ENCODE measurements at regions not wholly inside any gene's neighbourhood (a gene's known extent, or its start where the extent isn't known, plus 50 kb on each side); places are given as distances from the start of the nearest gene placed in this dataset.

GRCh38 chr5:98604721-98605425 lies 168.6 kb upstream of the RGMB start:
- DNase-seq (ENCODE audit: low spot score), result no peak

GRCh38 chr5:98605426-98605825 lies 168.0 kb upstream of the RGMB start:
- DNase-seq (ENCODE audit: low spot score), result no peak

GRCh38 chr5:98606961-98607360 lies 166.5 kb upstream of the RGMB start:
- no peak for DNase-seq (ENCODE audit: low spot score)

- DNase-seq (ENCODE audit: low spot score), result no peak
Observed at GRCh38 chr5:98608052-98608451, 165.4 kb upstream of the RGMB start.

GRCh38 chr5:98614341-98614740 lies 159.1 kb upstream of the RGMB start:
- no peak for DNase-seq (ENCODE audit: low spot score)

GRCh38 chr5:98621821-98622220 lies 151.6 kb upstream of the RGMB start:
- DNase-seq (ENCODE audit: low spot score), result no peak

- no peak for DNase-seq (ENCODE audit: low spot score)
Observed at GRCh38 chr5:98624145-98624880, 149.2 kb upstream of the RGMB start.

GRCh38 chr5:98627121-98627520 lies 146.3 kb upstream of the RGMB start:
- DNase-seq (ENCODE audit: low spot score), result no peak

- no peak for DNase-seq (ENCODE audit: low spot score)
Observed at GRCh38 chr5:98630621-98631020, 142.8 kb upstream of the RGMB start.

- no peak for DNase-seq (ENCODE audit: low spot score)
Observed at GRCh38 chr5:98631311-98632054, 142.0 kb upstream of the RGMB start.

- DNase-seq (ENCODE audit: low spot score), result no peak
Observed at GRCh38 chr5:98635656-98636055, 137.8 kb upstream of the RGMB start.

- no peak for DNase-seq (ENCODE audit: low spot score)
Observed at GRCh38 chr5:98637116-98637515, 136.3 kb upstream of the RGMB start.

- DNase-seq (ENCODE audit: low spot score), result no peak
Observed at GRCh38 chr5:98637557-98637956, 135.9 kb upstream of the RGMB start.

GRCh38 chr5:98638111-98638510 lies 135.4 kb upstream of the RGMB start:
- no peak for DNase-seq (ENCODE audit: low spot score)

- DNase-seq (ENCODE audit: low spot score), result no peak
Observed at GRCh38 chr5:98638701-98639100, 134.8 kb upstream of the RGMB start.

- no peak for DNase-seq (ENCODE audit: low spot score)
Observed at GRCh38 chr5:98639274-98639673, 134.2 kb upstream of the RGMB start.

GRCh38 chr5:98641671-98642070 lies 131.8 kb upstream of the RGMB start:
- no peak for DNase-seq (ENCODE audit: low spot score)

- DNase-seq (ENCODE audit: low spot score), result no peak
Observed at GRCh38 chr5:98643569-98643968, 129.9 kb upstream of the RGMB start.

- no peak for DNase-seq (ENCODE audit: low spot score)
Observed at GRCh38 chr5:98651715-98652114, 121.7 kb upstream of the RGMB start.

GRCh38 chr5:98656125-98656795 lies 117.2 kb upstream of the RGMB start:
- no peak for DNase-seq (ENCODE audit: low spot score)

- DNase-seq (ENCODE audit: low spot score), result no peak
Observed at GRCh38 chr5:98656796-98657195, 116.7 kb upstream of the RGMB start.

GRCh38 chr5:98657559-98657958 lies 115.9 kb upstream of the RGMB start:
- DNase-seq (ENCODE audit: low spot score), result no peak

- DNase-seq (ENCODE audit: low spot score), result no peak
Observed at GRCh38 chr5:98663521-98663920, 109.9 kb upstream of the RGMB start.
